Lung (tissue), 11 donors: ENCODE measurements at regions not wholly inside any gene's neighbourhood (a gene's known extent, or its start where the extent isn't known, plus 50 kb on each side); places are given as distances from the start of the nearest gene placed in this dataset.

Source experiments
- ATAC-seq: fragments of 200-7000 bp; cut with Tn5 transposase; one replicate; pipeline ENCODE4 v1.9.1; 2020; ENCODE audit warnings: moderate number of reproducible peaks; ENCODE audit not compliant: insufficient read depth, low FRiP score
- DNase-seq, 3 donors: peaks; one replicate each; pipeline ENCODE4 v3.0.0-alpha.2; 2013 to 2017
- H3K27ac ChIP-seq, 2 donors: one replicate each; pipeline ENCODE4 v1.5.1; 2013; ENCODE audit warnings: mild to moderate bottlenecking in 2 of 2, moderate library complexity in 2 of 2, control low read depth in 1 of 2, inconsistent platforms in 1 of 2, low read depth in 1 of 2, low read length in 1 of 2
- H3K27me3 ChIP-seq, 3 donors: one replicate each; pipeline ENCODE4 v1.5.1; 2013; ENCODE audit warnings: low read length in 2 of 3; ENCODE audit not compliant: control insufficient read depth in 3 of 3, insufficient read depth in 3 of 3
- H3K36me3 ChIP-seq, 4 donors: one replicate each; pipeline ENCODE4 v1.5.1; 2013; ENCODE audit warnings: low read length in 4 of 4, mild to moderate bottlenecking in 1 of 4, moderate library complexity in 1 of 4; ENCODE audit not compliant: control insufficient read depth in 4 of 4, insufficient read depth in 4 of 4
- H3K4me1 ChIP-seq, 5 donors: one replicate each; pipeline ENCODE4 v1.5.1; 2013; ENCODE audit warnings: low read length in 5 of 5, mild to moderate bottlenecking in 2 of 5, moderate library complexity in 1 of 5; ENCODE audit not compliant: control insufficient read depth in 5 of 5, insufficient read depth in 5 of 5
- H3K4me3 ChIP-seq: one replicate; pipeline ENCODE4 v1.5.1; 2013; ENCODE audit warnings: mild to moderate bottlenecking, control low read depth, moderate library complexity
- H3K9ac ChIP-seq, 2 donors: one replicate each; pipeline ENCODE4 v1.5.1; 2013; ENCODE audit warnings: low read length in 2 of 2, control low read depth in 1 of 2; ENCODE audit not compliant: insufficient read depth in 1 of 2
- H3K9me3 ChIP-seq, 4 donors: one replicate each; pipeline ENCODE4 v1.5.1; 2013; ENCODE audit warnings: low read length in 3 of 4, mild to moderate bottlenecking in 1 of 4, moderate library complexity in 1 of 4; ENCODE audit not compliant: control insufficient read depth in 4 of 4, insufficient read depth in 3 of 4
- WGBS, 2 donors: extraction: QIAGEN DNeasy Blood & Tissue Kit; methylation state at CpG; one replicate each; pipeline ENCODE4 v1.1.7; 2013; 5-methylcytosine and 5-hydroxymethylcytosine counted together
- TF ChIP-seq, protein P1 (sequence below): IDR thresholded peaks from 2 replicates; pipeline ENCODE4 v1.5.1; 2012; ENCODE audit warnings: mild to moderate bottlenecking; ENCODE audit errors: control extremely low read depth, extremely low read depth
- donor health status: control.
- donor health status: control.
- donor health status: Bipolar disorder and iron deficiency.
- donor health status: healthy.
- donor health status: DM: yes; HTN: yes; CAD: no.

GRCh38 chr14:104290058-104290667, 151.8 kb downstream of the KIF26A start:
- no peak overlapping the region for H3K27ac ChIP-seq
- DNase-seq (peak in 1 of 3 donors; percentile 5), ATAC-seq (no peak)
- no peaks in the 10 kb centered on the region for H3K36me3 ChIP-seq
- peaks cover 0 to 25% (median 3%) of the 10 kb centered on the region in 5 donors for H3K4me1 ChIP-seq
- H3K27me3 ChIP-seq = no peaks in the 10 kb centered on the region
- no peak overlapping the region for H3K9ac ChIP-seq
- H3K9me3 ChIP-seq = no peaks in the 10 kb centered on the region
- H3K4me3 ChIP-seq = no peak overlapping the region
- WGBS, 2 donors = 79 to 80% methylated on average over 14 of the region's 14 CpGs
- TF ChIP-seq, protein P1, sequence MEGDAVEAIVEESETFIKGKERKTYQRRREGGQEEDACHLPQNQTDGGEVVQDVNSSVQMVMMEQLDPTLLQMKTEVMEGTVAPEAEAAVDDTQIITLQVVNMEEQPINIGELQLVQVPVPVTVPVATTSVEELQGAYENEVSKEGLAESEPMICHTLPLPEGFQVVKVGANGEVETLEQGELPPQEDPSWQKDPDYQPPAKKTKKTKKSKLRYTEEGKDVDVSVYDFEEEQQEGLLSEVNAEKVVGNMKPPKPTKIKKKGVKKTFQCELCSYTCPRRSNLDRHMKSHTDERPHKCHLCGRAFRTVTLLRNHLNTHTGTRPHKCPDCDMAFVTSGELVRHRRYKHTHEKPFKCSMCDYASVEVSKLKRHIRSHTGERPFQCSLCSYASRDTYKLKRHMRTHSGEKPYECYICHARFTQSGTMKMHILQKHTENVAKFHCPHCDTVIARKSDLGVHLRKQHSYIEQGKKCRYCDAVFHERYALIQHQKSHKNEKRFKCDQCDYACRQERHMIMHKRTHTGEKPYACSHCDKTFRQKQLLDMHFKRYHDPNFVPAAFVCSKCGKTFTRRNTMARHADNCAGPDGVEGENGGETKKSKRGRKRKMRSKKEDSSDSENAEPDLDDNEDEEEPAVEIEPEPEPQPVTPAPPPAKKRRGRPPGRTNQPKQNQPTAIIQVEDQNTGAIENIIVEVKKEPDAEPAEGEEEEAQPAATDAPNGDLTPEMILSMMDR = no peak

GRCh38 chr14:104290756-104291122, 152.4 kb downstream of the KIF26A start:
- ATAC-seq (no peak), DNase-seq (peak in 1 of 3 donors; percentile 10)
- no peaks in the 10 kb centered on the region for H3K9me3 ChIP-seq
- no peak overlapping the region for H3K9ac ChIP-seq
- TF ChIP-seq, protein P1 = no peak
- H3K27ac ChIP-seq = no peak overlapping the region
- H3K27me3 ChIP-seq = no peaks in the 10 kb centered on the region
- H3K4me3 ChIP-seq = no peak overlapping the region
- peaks cover 0 to 25% (median 3%) of the 10 kb centered on the region in 5 donors for H3K4me1 ChIP-seq
- no peaks in the 10 kb centered on the region for H3K36me3 ChIP-seq
- 78 to 79% methylated on average over 9 of the region's 9 CpGs for WGBS, 2 donors

DNA sequence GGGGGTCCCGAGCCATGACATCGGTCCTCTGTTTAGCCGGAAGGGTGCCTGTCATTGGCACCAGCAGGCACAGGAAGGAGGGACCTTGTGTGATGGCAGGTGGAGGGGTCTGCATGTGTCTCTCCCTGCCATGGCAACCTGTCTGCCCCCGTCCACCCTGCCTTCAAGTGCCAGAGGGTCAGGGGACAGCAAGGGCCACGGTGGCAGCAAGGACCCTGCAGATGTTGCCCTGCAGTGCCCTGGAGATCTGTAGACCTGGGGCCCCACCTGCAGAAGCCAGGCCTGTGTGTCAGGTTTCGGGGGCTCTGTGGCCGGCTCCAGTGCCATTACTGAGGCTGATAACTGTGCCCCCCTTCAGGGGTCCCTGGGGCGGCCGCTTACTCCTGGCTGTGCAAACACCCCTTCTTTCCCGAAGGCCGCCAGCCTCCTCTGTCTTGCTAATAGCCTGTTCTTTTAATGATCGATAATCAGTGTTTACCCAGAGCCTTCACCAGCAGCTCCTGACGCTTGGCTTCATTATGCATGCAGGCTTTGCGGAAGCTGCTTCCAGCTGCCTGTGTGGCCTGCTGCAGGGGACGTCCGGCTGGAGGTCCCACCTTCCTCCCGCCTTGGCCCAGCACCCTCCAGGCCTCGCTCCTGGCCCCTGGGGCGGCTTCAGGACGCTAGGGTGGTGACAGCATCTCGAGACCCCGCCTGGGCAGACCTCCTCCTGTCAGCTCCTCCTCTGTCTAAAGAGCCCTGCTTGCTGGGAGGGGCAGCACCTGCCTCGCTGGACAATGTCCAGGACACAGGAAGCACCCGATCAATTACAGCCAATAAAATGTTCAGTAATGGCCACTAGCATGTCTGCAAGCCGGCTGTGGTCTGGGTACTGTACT, 153.0 kb downstream of the KIF26A start:
- H3K27me3 ChIP-seq = no peaks in the 10 kb centered on the region
- H3K9ac ChIP-seq = no peak overlapping the region
- H3K9me3 ChIP-seq = no peaks in the 10 kb centered on the region
- TF ChIP-seq, protein P1 = no peak
- H3K36me3 ChIP-seq = no peaks in the 10 kb centered on the region
- ATAC-seq (no peak), DNase-seq (peak; percentile 68 to 76 (median 74))
- peaks cover 0 to 30% (median 3%) of the 10 kb centered on the region in 5 donors for H3K4me1 ChIP-seq
- WGBS, 2 donors = 53 to 59% methylated on average over 25 of the region's 25 CpGs
- H3K4me3 ChIP-seq = no peak overlapping the region
- no peak overlapping the region for H3K27ac ChIP-seq
